ENCODE measurements at regions not wholly inside any gene's neighbourhood (a gene's known extent, or its start where the extent isn't known, plus 50 kb on each side); places are given as distances from the start of the nearest gene placed in this dataset.

DNA sequence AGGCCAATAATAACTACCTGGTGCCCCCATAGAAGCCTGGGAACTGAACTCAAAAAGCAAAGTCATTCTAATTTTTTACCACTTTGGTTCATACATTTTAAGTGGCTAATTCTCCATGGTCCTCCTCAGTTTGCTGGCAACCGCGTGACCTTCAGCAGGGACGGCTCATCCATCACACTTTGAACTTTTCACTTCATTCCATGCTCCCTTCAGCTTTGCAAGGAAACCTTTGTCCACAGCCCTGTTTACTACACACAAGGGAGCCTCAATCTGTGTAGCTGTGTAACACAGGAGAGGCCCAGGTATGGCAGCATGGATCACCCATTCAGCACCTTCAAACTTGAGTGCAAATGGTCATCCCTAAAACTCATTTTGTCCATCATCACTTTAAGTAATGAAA is 552.4 kb downstream of the IRX1 start:
- FAIRE-seq (no peak), DNase-seq (ENCODE audit: low read depth) (no peak)
- Histone ChIP-seq H3K27ac (ENCODE audit: low read depth, low read length) (no peak overlapping the region), H3K4me2 (ENCODE audit: low read length) (no peak overlapping the region), H3K9me3 (ENCODE audit: insufficient read depth, low read depth, low read length) (peaks cover 7% of the 10 kb centered on the region), H3K4me1 (ENCODE audit: insufficient read depth, low read length) (no peaks in the 10 kb centered on the region), H3K36me3 (ENCODE audit: insufficient read depth, low read length) (no peaks in the 10 kb centered on the region), H3K27me3 (ENCODE audit: insufficient read depth, low read length) (no peaks in the 10 kb centered on the region), H3K79me2 (ENCODE audit: insufficient read depth, low read length) (no peaks in the 10 kb centered on the region), H2AFZ (ENCODE audit: low read depth, low read length) (no peak overlapping the region), H3K9ac (ENCODE audit: low read length) (no peak overlapping the region), H4K20me1 (ENCODE audit: insufficient read depth, low read length) (no peaks in the 10 kb centered on the region), H3K4me3 (ENCODE audit: insufficient read depth, low read depth, low read length) (no peak overlapping the region)
- Mint-ChIP-seq H3K36me3 (ENCODE audit: low read depth, unreplicated experiment) (no peaks in the 10 kb centered on the region), H3K4me1 (ENCODE audit: low read depth, unreplicated experiment) (no peaks in the 10 kb centered on the region), H3K4me3 (ENCODE audit: unreplicated experiment) (no peak overlapping the region), H3K9me3 (ENCODE audit: unreplicated experiment) (no peaks in the 10 kb centered on the region), H3K27ac (ENCODE audit: unreplicated experiment) (no peak overlapping the region), H3K27me3 (ENCODE audit: low read depth, unreplicated experiment) (peaks cover 3% of the 10 kb centered on the region)
- TF ChIP-seq, protein P1, sequence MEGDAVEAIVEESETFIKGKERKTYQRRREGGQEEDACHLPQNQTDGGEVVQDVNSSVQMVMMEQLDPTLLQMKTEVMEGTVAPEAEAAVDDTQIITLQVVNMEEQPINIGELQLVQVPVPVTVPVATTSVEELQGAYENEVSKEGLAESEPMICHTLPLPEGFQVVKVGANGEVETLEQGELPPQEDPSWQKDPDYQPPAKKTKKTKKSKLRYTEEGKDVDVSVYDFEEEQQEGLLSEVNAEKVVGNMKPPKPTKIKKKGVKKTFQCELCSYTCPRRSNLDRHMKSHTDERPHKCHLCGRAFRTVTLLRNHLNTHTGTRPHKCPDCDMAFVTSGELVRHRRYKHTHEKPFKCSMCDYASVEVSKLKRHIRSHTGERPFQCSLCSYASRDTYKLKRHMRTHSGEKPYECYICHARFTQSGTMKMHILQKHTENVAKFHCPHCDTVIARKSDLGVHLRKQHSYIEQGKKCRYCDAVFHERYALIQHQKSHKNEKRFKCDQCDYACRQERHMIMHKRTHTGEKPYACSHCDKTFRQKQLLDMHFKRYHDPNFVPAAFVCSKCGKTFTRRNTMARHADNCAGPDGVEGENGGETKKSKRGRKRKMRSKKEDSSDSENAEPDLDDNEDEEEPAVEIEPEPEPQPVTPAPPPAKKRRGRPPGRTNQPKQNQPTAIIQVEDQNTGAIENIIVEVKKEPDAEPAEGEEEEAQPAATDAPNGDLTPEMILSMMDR (IDR thresholded peaks at IDR 0.05; ENCODE audit: insufficient read depth, low read depth, low read length) = no peak
- no peak for TF ChIP-seq EZH2 (IDR thresholded peaks at IDR 0.05; ENCODE audit: insufficient read depth, low read length)

DNA sequence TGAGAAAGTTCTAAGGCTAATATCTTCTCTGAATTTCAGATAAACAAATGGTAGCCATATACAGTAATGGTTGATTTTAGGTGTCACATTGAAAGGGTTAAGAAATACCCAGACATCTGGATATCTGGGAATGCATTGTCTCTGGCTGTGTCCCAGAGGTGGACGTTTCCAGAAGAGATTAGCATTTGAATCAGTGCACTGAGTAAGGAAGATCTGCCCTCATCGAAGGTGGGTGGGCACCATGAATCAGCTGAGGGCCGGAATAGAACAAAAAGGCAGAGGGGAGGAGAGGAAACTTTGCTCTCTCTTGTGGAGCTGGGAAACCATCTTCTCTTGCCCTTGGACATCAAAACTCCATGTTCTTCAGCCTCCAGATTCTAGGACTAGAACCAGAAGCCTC is 554.4 kb downstream of the IRX1 start:
- no peak overlapping the region for H2AFZ ChIP-seq (ENCODE audit: low read depth, low read length)
- DNase-seq (ENCODE audit: low read depth) (no peak), FAIRE-seq (no peak)
- no peaks in the 10 kb centered on the region for H3K36me3 Mint-ChIP-seq (ENCODE audit: low read depth, unreplicated experiment)
- no peaks in the 10 kb centered on the region for H3K9me3 Mint-ChIP-seq (ENCODE audit: unreplicated experiment)
- no peaks in the 10 kb centered on the region for H4K20me1 ChIP-seq (ENCODE audit: insufficient read depth, low read length)
- H3K4me1 Mint-ChIP-seq (ENCODE audit: low read depth, unreplicated experiment) = no peaks in the 10 kb centered on the region
- no peaks in the 10 kb centered on the region for H3K36me3 ChIP-seq (ENCODE audit: insufficient read depth, low read length)
- H3K9me3 ChIP-seq (ENCODE audit: insufficient read depth, low read depth, low read length) = no peaks in the 10 kb centered on the region
- no peaks in the 10 kb centered on the region for H3K79me2 ChIP-seq (ENCODE audit: insufficient read depth, low read length)
- no peaks in the 10 kb centered on the region for H3K27me3 ChIP-seq (ENCODE audit: insufficient read depth, low read length)
- H3K27ac Mint-ChIP-seq (ENCODE audit: unreplicated experiment) = no peak overlapping the region
- H3K4me1 ChIP-seq (ENCODE audit: insufficient read depth, low read length) = no peaks in the 10 kb centered on the region
- no peaks in the 10 kb centered on the region for H3K27me3 Mint-ChIP-seq (ENCODE audit: low read depth, unreplicated experiment)
- H3K27ac ChIP-seq (ENCODE audit: low read depth, low read length) = no peak overlapping the region
- H3K4me3 Mint-ChIP-seq (ENCODE audit: unreplicated experiment) = no peak overlapping the region
- no peak overlapping the region for H3K4me3 ChIP-seq (ENCODE audit: insufficient read depth, low read depth, low read length)
- H3K4me2 ChIP-seq (ENCODE audit: low read length) = no peak overlapping the region
- H3K9ac ChIP-seq (ENCODE audit: low read length) = no peak overlapping the region
- TF ChIP-seq EZH2 (IDR thresholded peaks at IDR 0.05; ENCODE audit: insufficient read depth, low read length) = no peak
- TF ChIP-seq, protein P1 (IDR thresholded peaks at IDR 0.05; ENCODE audit: insufficient read depth, low read depth, low read length) = no peak

DNA sequence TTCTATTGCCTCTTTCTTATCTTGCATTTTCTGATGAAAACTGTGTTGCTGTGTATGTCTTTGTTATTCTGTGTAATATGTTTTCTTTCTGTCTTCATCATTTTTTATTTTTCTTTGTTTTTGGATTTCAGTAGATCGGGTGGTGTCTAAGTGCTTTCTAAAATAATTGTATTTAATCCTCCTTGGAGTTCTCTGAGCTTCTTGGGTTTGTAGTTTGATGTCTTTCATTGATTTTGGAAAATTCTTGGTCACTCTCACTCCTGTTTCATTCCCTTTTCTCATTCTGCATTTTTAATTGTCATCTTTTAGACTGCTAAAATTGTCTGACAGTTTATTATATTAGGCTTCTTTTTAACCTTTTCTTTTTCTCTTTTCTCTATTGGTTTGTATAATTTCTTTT is 560.5 kb downstream of the IRX1 start:
- no peak for FAIRE-seq
- Mint-ChIP-seq H3K4me3 (ENCODE audit: unreplicated experiment) (no peak overlapping the region), H3K36me3 (ENCODE audit: low read depth, unreplicated experiment) (no peaks in the 10 kb centered on the region), H3K9me3 (ENCODE audit: unreplicated experiment) (no peaks in the 10 kb centered on the region), H3K27ac (ENCODE audit: unreplicated experiment) (no peak overlapping the region), H3K27me3 (ENCODE audit: low read depth, unreplicated experiment) (no peaks in the 10 kb centered on the region), H3K4me1 (ENCODE audit: low read depth, unreplicated experiment) (peaks cover 23% of the 10 kb centered on the region)
- no peak overlapping the region for H3K27ac ChIP-seq (ENCODE audit: low read depth, low read length)
- no peaks in the 10 kb centered on the region for H3K79me2 ChIP-seq (ENCODE audit: insufficient read depth, low read length)
- H3K4me2 ChIP-seq (ENCODE audit: low read length) = no peak overlapping the region
- TF ChIP-seq EZH2 (IDR thresholded peaks at IDR 0.05; ENCODE audit: insufficient read depth, low read length) = no peak
- TF ChIP-seq, protein P1 (IDR thresholded peaks at IDR 0.05; ENCODE audit: insufficient read depth, low read depth, low read length) = no peak
- H3K36me3 ChIP-seq (ENCODE audit: insufficient read depth, low read length) = no peaks in the 10 kb centered on the region
- H3K27me3 ChIP-seq (ENCODE audit: insufficient read depth, low read length) = no peaks in the 10 kb centered on the region
- H3K9me3 ChIP-seq (ENCODE audit: insufficient read depth, low read depth, low read length) = no peaks in the 10 kb centered on the region
- H3K4me3 ChIP-seq (ENCODE audit: insufficient read depth, low read depth, low read length) = no peak overlapping the region
- no peak overlapping the region for H3K9ac ChIP-seq (ENCODE audit: low read length)
- no peak overlapping the region for H2AFZ ChIP-seq (ENCODE audit: low read depth, low read length)
- H4K20me1 ChIP-seq (ENCODE audit: insufficient read depth, low read length) = no peaks in the 10 kb centered on the region
- no peaks in the 10 kb centered on the region for H3K4me1 ChIP-seq (ENCODE audit: insufficient read depth, low read length)
- DNase-seq (ENCODE audit: low read depth) = no peak
